Endothelial cell of umbilical vein (primary cell): ENCODE measurements at regions not wholly inside any gene's neighbourhood (a gene's known extent, or its start where the extent isn't known, plus 50 kb on each side); places are given as distances from the start of the nearest gene placed in this dataset.

Experiments used
- BruUV-seq: library from RNA; stranded (reverse); fragments of 400-500 nt; replicated peaks from 2 replicates; lab custom pipeline; 2021; lab: Mats Ljungman, UMichigan
- CTCF ChIA-PET: fragments of 300-600, 350-600 bp; sonication (Branson Sonifier 250); formaldehyde crosslinking; loops from one replicate; lab custom pipeline; 2021; ENCODE audit warnings: antibody characterized with exemption, inconsistent platforms; lab: Charles Lee
- POLR2A ChIA-PET: fragments of 300-600, 350-600 bp; sonication (Branson Sonifier 250); formaldehyde crosslinking; loops from one replicate; lab custom pipeline; 2021; ENCODE audit warnings: antibody characterized with exemption, inconsistent platforms; lab: Charles Lee
- DNase-seq: peaks from one replicate; pipeline ENCODE4 v3.0.0-alpha.2; 2011; ENCODE audit warnings: low read depth, low spot score
- FAIRE-seq: peaks from 2 replicates; lab custom pipeline; 2011; peaks lifted over from hg19 to GRCh38; lab: Jason Lieb, UNC
- H2AFZ ChIP-seq: 2 replicates; pipeline ENCODE4 v1.6.0; 2012; ENCODE audit warnings: low read depth, low read length, control low read depth, inconsistent platforms
- H3K27ac ChIP-seq: 2 replicates; pipeline ENCODE4 v1.5.1; 2011; ENCODE audit warnings: low read depth, mild to moderate bottlenecking, control low read depth, low read length, moderate library complexity; ENCODE audit not compliant: insufficient read depth
- H3K27me3 ChIP-seq, 2 experiments: 2 replicates each; pipeline versions ENCODE4 v1.6.0 to v1.6.1; 2011; ENCODE audit warnings: low read length in 2 of 2, mixed read lengths in 1 of 2; ENCODE audit not compliant: control insufficient read depth in 2 of 2, insufficient read depth in 2 of 2
- H3K36me3 ChIP-seq, 2 experiments: 2 replicates in 1 of 2; 3 replicates in 1 of 2; pipeline ENCODE4 v1.5.1; 2011; ENCODE audit warnings: low read length in 2 of 2, mild to moderate bottlenecking in 1 of 2, moderate library complexity in 1 of 2; ENCODE audit not compliant: control insufficient read depth in 2 of 2, insufficient read depth in 2 of 2; ENCODE audit errors: extremely low read depth in 1 of 2
- H3K4me1 ChIP-seq: 3 replicates; pipeline ENCODE4 v1.5.1; 2011; ENCODE audit warnings: mild to moderate bottlenecking, low read length; ENCODE audit not compliant: control insufficient read depth, insufficient read depth; ENCODE audit errors: extremely low read depth
- H3K4me2 ChIP-seq: 2 replicates; pipeline ENCODE4 v1.6.1; 2011; ENCODE audit warnings: low read length, control low read depth, mixed read lengths; ENCODE audit not compliant: insufficient read depth
- H3K4me3 ChIP-seq, 3 experiments: fragments of 200-600 bp in 1 of 3; sonication (generic), shearing (Covaris generic) in 1 of 3; replicated peaks in 1 of 3; 2 replicates each; pipeline ENCODE4 v1.5.1; 2011 to 2016; ENCODE audit warnings: control low read depth in 3 of 3, low read length in 3 of 3, mild to moderate bottlenecking in 2 of 3, inconsistent platforms in 1 of 3, low read depth in 1 of 3, moderate library complexity in 1 of 3; ENCODE audit not compliant: insufficient read depth in 1 of 3
- H3K79me2 ChIP-seq: 2 replicates; pipeline ENCODE4 v1.6.0; 2012; ENCODE audit warnings: low read length, inconsistent platforms; ENCODE audit not compliant: control insufficient read depth, insufficient read depth
- H3K9ac ChIP-seq: replicated peaks from 2 replicates; pipeline ENCODE3; 2011; ENCODE audit warnings: low read length, control low read depth; ENCODE audit not compliant: insufficient read depth; ENCODE audit errors: extremely low read depth
- H3K9me1 ChIP-seq: replicated peaks from 3 replicates; pipeline ENCODE4 v1.6.0; 2011; ENCODE audit warnings: mild to moderate bottlenecking, low read length; ENCODE audit not compliant: control insufficient read depth, insufficient read depth; ENCODE audit errors: extremely low read depth
- H3K9me3 ChIP-seq: replicated peaks from 2 replicates; pipeline ENCODE4 v1.5.1; 2012; ENCODE audit warnings: low read length, inconsistent platforms; ENCODE audit not compliant: control insufficient read depth, insufficient read depth
- H4K20me1 ChIP-seq: replicated peaks from 2 replicates; pipeline ENCODE3; 2011; ENCODE audit warnings: mild to moderate bottlenecking, low read length; ENCODE audit not compliant: control insufficient read depth, insufficient read depth; ENCODE audit errors: extremely low read depth
- EZH2 ChIP-seq: IDR thresholded peaks from 2 replicates; pipeline ENCODE4 v1.6.1; 2012; ENCODE audit warnings: borderline replicate concordance, low read depth, mild to moderate bottlenecking, moderate library complexity, low read length, inconsistent platforms; ENCODE audit not compliant: severe bottlenecking
- FOS ChIP-seq: IDR thresholded peaks from 2 replicates; pipeline ENCODE4 v1.6.1; 2011; ENCODE audit warnings: mild to moderate bottlenecking, low read length, moderate library complexity, borderline replicate concordance; ENCODE audit not compliant: insufficient read depth
- GATA2 ChIP-seq: IDR thresholded peaks from 2 replicates; pipeline ENCODE4 v1.7.0; 2011; ENCODE audit warnings: low read depth, mild to moderate bottlenecking, moderate library complexity, mixed read lengths, low read length; ENCODE audit not compliant: insufficient read length, insufficient read depth
- MYC ChIP-seq: IDR thresholded peaks from one replicate; pipeline ENCODE4 v1.6.1; 2011; ENCODE audit warnings: mild to moderate bottlenecking, low read depth, low read length
- POLR2A ChIP-seq: IDR thresholded peaks from 2 replicates; pipeline ENCODE4 v1.6.1; 2012; ENCODE audit warnings: low read depth, mild to moderate bottlenecking, control low read depth, low read length
- dilution Hi-C: fragments of 300-500 bp; cut with MboI; formaldehyde crosslinking; loops from one replicate; pipeline ENCODE4 v1.15.0; 2019; ENCODE audit warnings: low sequenced_read_pairs; ENCODE audit not compliant: extremely low pct_ligation_motif_present
- intact Hi-C: fragments of 100-400 bp; cut with micrococcal nuclease; formaldehyde crosslinking; loops from one replicate; pipeline ENCODE4 v1.10.0; 2022
- TF ChIP-seq, protein P1 (sequence below), 2 donors: IDR thresholded peaks; 1 replicate in 1 of 2; 2 replicates in 1 of 2; pipeline ENCODE4 v1.5.1; 2011; ENCODE audit warnings: low read length in 2 of 2, mild to moderate bottlenecking in 2 of 2, moderate library complexity in 2 of 2, control low read depth in 1 of 2, inconsistent platforms in 1 of 2, low read depth in 1 of 2; ENCODE audit not compliant: insufficient read depth in 1 of 2; ENCODE audit errors: extremely low read depth in 1 of 2
- TF ChIP-seq, protein P2 (sequence below): IDR thresholded peaks from 2 replicates; pipeline ENCODE4 v1.6.1; 2011; ENCODE audit not compliant: insufficient read depth, insufficient read length

DNA sequence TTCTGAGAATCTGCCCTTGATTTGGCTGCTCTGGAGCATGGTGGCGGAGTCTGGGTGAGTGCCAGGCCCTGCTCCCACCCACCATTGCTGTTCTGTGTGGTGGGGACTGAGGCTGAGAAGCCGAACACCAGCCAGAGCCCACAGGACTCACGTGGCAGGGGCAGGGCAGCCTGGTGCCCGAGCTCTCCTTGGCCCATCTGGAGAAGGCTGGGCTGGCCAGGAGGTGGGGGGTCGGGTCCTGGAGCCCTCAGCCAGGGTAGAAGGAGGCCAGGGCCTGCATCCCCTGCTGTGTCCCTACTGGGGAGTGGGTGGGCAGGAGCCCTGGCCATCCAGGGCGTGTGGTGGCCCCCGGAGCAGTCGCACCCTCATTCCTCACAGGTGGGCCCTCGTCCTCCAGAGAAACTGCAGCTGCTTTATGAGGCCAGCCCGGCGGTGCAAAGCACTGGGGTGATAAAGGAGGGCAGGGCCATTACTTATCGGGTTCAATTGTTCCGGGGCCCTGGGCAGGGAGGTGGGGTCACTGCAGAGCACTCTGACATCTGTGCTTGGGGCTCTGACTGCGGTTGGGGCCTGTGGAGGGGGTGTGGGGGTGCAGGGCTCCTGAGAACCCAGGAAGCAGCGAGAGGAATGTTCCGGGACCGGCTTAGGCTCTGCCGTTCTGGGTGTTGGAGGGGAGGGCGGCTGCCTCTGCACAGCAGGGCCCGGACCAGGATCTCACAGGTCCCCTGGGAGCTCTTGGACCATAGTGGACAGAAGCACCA is 217.5 kb upstream of the C14orf180 start:
- Histone ChIP-seq H3K9me3 (no peaks in the 10 kb centered on the region), H3K4me1 (no peaks in the 10 kb centered on the region), H3K79me2 (no peaks in the 10 kb centered on the region), H3K27ac (no peak overlapping the region), H4K20me1 (no peaks in the 10 kb centered on the region), H3K4me3 (no peak overlapping the region), H3K9me1 (no peaks in the 10 kb centered on the region), H3K36me3 (no peaks in the 10 kb centered on the region), H3K4me2 (no peak overlapping the region), H2AFZ (no peak overlapping the region), H3K9ac (no peak overlapping the region), H3K27me3 (no peaks in the 10 kb centered on the region)
- ChIA-PET CTCF (interaction anchor here (0.7 kb wide), 1 partner anchor 8 kb away, joined by 3 read pairs; no protein-coding TSS in a partner anchor), POLR2A (no interaction called here)
- TF ChIP-seq, protein P1, sequence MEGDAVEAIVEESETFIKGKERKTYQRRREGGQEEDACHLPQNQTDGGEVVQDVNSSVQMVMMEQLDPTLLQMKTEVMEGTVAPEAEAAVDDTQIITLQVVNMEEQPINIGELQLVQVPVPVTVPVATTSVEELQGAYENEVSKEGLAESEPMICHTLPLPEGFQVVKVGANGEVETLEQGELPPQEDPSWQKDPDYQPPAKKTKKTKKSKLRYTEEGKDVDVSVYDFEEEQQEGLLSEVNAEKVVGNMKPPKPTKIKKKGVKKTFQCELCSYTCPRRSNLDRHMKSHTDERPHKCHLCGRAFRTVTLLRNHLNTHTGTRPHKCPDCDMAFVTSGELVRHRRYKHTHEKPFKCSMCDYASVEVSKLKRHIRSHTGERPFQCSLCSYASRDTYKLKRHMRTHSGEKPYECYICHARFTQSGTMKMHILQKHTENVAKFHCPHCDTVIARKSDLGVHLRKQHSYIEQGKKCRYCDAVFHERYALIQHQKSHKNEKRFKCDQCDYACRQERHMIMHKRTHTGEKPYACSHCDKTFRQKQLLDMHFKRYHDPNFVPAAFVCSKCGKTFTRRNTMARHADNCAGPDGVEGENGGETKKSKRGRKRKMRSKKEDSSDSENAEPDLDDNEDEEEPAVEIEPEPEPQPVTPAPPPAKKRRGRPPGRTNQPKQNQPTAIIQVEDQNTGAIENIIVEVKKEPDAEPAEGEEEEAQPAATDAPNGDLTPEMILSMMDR (IDR thresholded peaks at IDR 0.05; ENCODE audit: extremely low read depth in 1 of 2, insufficient read depth in 1 of 2, low read depth in 1 of 2, low read length in 2 of 2), result no peak
- TF ChIP-seq FOS (no peak), MYC (no peak), GATA2 (no peak), EZH2 (no peak), POLR2A (no peak)
- TF ChIP-seq, protein P2, sequence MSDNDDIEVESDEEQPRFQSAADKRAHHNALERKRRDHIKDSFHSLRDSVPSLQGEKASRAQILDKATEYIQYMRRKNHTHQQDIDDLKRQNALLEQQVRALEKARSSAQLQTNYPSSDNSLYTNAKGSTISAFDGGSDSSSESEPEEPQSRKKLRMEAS, result no peak
- FAIRE-seq, result no peak
- BruUV-seq, result no TSS peak
- no peak for DNase-seq
- intact Hi-C loops (no loop called here), dilution Hi-C loops (no loop called here)
